Head of caudate nucleus (tissue), 42 donors: ENCODE measurements at regions not wholly inside any gene's neighbourhood (a gene's known extent, or its start where the extent isn't known, plus 50 kb on each side); places are given as distances from the start of the nearest gene placed in this dataset.
A peak's percentile ranks its signal among the peaks of the same experiment; 100 is the strongest.
"Not testable (repeated sequence)": the region's sequence is repeated elsewhere in the genome, so short reads cannot be mapped to it uniquely, and the experiment has no call there.

Experiments used
- DNase-seq, 42 donors: peaks; one replicate each; pipeline versions ENCODE4 v3.0.0 to v3.0.0-alpha.2; 2020 to 2021; ENCODE audit warnings: mixed read lengths in 7 of 42
- intact Hi-C: fragments of 100-400 bp; cut with DNase I; formaldehyde crosslinking; loops from one replicate; pipeline ENCODE4 v1.15.0; 2022

DNA sequence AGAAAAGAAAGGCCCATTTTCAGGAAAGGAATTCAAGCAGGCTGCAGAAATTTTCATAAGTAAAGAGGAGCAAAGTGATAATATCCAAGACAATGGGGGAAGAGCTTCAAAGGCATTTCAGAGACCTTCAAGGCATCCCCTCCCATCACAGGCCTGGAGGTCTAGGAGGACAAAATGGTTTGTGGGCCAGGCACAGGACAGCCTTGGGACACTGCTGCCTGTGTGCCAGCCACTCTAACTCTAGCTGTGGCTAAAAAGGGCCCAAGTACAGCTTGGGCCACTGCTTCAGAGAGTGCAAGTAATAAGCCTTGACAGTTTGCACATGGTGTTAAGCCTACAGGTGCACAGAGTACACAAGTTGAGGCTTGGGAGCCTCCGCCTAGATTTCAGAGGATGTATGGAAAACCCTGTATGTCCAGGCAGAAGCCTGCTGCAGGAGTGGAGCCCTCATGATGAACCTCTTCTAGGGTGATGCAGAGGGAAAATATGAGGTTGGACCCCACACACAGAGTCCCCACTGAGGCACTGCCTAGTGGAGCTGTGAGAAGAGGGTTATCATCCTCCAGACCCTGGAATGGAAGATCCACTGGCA lies 51.8 kb upstream of the ZSWIM5 start:
- intact Hi-C loops: no loop called here
- DNase-seq: no peak

GRCh38 chr1:45259053-45259452 lies 52.6 kb upstream of the ZSWIM5 start:
- intact Hi-C loops: no loop called here
- no peak for DNase-seq

DNA sequence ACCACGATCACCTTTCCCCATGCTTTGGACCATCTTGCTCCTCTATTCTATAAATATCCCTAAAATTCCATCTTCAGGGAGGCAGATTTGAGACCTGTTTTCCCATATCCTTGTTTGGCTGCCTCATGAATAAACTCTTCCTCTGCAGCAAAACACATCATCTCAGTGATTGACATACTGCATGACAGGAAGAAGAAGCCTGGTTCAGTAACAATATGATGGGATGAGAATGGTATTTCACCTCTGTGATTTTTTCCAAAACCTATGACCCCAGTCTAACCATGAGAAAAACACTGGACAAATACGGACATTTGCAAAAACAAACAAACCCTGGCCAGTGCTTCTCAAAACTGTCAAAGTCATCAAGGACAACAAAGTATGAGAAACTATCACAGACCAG lies 53.8 kb upstream of the ZSWIM5 start:
- intact Hi-C loops: no loop called here

GRCh38 chr1:45263132-45263531 lies 56.7 kb upstream of the ZSWIM5 start:
- no peak for DNase-seq
- intact Hi-C loops: no loop called here

More for the DNA sequence above, 53.8 kb upstream of the ZSWIM5 start:
- DNase-seq: no peak

DNA sequence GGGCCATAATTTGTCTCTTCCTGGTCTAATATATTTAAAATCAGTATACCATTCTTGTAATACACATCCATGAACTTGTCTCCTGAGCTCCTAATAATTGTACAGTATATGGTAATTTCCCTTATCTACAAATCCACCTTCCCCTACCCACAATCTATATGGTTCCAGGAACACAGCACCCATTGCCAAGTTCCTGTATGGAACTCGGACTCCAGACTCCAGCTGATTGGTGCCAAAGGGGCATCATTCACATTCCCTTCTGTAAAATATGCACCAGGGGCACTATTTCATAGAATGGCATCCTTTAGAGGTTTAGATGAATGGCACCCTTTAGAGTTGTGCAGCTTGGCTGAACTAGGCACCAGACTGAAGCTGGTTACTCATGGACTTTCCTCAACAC lies 58.8 kb upstream of the ZSWIM5 start:
- intact Hi-C loops: no loop called here
- DNase-seq: no peak

GRCh38 chr1:45266151-45266801 lies 59.9 kb upstream of the ZSWIM5 start:
- peak in 6 of 42 donors; percentile 1 to 52 (median 12) for DNase-seq
- intact Hi-C loops: no loop called here

DNA sequence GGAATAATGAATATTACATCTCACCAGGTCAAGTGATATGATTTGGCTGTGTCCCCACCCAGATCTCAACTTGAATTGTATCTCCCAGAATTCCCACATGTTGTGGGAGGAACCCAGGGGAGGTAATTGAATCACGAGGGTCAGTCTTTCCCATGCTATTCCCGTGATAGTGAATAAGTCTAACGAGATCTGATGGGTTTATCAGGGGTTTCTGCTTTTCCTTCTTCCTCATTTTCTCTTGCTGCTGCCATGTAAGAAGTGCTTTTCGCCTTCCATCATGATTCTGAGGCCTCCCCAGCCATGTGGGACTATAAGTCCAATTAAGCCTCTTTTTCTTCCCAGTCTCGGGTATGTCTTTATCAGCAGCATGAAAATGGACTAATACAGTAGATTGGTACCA lies 58.4 kb upstream of the HPDL start:
- intact Hi-C loops, DNase-seq: not testable (repeated sequence)

GRCh38 chr1:45272267-45272666 lies 54.4 kb upstream of the HPDL start:
- intact Hi-C loops, DNase-seq: not testable (repeated sequence)

DNA sequence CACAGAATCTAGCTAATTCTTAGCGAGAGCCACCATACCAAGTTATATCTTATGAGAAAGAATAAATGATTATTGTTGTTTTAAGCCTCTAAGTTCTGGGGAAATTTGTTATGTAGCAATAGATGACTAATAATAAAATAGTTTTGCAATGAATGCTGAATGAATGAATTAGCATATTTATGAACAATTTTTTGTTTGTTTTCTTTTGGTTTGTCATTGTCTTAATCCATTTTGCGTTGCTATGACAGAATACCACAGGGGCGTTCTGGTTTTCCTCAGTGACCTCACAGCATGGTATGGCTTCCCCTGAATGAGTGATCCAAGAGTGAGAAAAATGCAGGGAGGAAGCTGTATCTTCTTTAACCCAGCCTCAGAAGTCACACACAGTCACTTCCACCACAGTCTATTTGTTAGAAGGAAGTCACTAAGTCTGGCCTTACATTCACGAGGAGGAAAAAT lies 53.8 kb upstream of the HPDL start:
- DNase-seq: no peak
- intact Hi-C loops: no loop called here

DNA sequence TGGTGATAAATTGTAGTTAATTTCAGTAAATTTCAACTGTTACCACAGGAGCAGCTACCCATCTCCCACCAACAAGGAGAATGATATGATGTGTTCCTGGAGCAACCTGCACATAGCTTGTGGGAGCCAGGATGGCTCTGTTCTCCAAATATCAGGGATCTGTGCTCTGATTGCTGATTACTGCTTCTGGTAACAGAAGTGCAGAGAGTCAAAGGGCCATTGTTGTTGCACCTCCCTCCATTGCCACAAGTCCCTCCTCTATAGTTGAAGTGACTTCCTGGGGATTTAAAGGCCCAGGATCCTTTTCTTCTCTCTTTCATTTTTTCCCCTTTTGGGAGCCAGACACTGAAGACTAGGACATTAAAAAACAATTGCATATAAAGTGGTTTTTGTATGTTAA lies 51.6 kb upstream of the HPDL start:
- DNase-seq: peak in 18 of 42 donors; percentile 8 to 54 (median 19)
- intact Hi-C loops: no loop called here
